GM21515 (cell line): ENCODE measurements at regions not wholly inside any gene's neighbourhood (a gene's known extent, or its start where the extent isn't known, plus 50 kb on each side); places are given as distances from the start of the nearest gene placed in this dataset.

Experiments used
- ATAC-seq: cut with Tn5 transposase; IDR thresholded peaks from one replicate; pipeline ENCODE4 v1.9.1; 2021; ENCODE audit not compliant: unreplicated experiment

- ATAC-seq, result no peak
Measured at GRCh38 chr11:15534266-15534665, 419.5 kb downstream of the INSC start.

- no peak for ATAC-seq
Measured at GRCh38 chr11:15535414-15535813, 420.7 kb downstream of the INSC start.

- ATAC-seq, result no peak
Measured at GRCh38 chr11:15536438-15536837, 421.7 kb downstream of the INSC start.

GRCh38 chr11:15539645-15540044 is 424.9 kb downstream of the INSC start:
- no peak for ATAC-seq

- no peak for ATAC-seq
Measured at GRCh38 chr11:15541079-15541478, 426.4 kb downstream of the INSC start.

- no peak for ATAC-seq
Measured at GRCh38 chr11:15544353-15544752, 429.6 kb downstream of the INSC start.

GRCh38 chr11:15547685-15548084 is 433.0 kb downstream of the INSC start:
- ATAC-seq, result no peak

GRCh38 chr11:15551901-15552851 is 437.5 kb downstream of the INSC start:
- ATAC-seq, result no peak

- ATAC-seq, result no peak
Measured at GRCh38 chr11:15555161-15555560, 440.4 kb downstream of the INSC start.

GRCh38 chr11:15557457-15558230 is 442.9 kb downstream of the INSC start:
- no peak for ATAC-seq

- no peak for ATAC-seq
Measured at GRCh38 chr11:15558513-15559181, 443.9 kb downstream of the INSC start.

GRCh38 chr11:15560689-15561467 is 446.2 kb downstream of the INSC start:
- ATAC-seq, result no peak

- ATAC-seq, result no peak
Measured at GRCh38 chr11:15562230-15562629, 447.5 kb downstream of the INSC start.

- no peak for ATAC-seq
Measured at GRCh38 chr11:15563054-15563453, 448.3 kb downstream of the INSC start.

- no peak for ATAC-seq
Measured at GRCh38 chr11:15565880-15566279, 451.2 kb downstream of the INSC start.

- ATAC-seq, result no peak
Measured at GRCh38 chr11:15568440-15568839, 453.7 kb downstream of the INSC start.

- no peak for ATAC-seq
Measured at GRCh38 chr11:15569305-15570025, 454.7 kb downstream of the INSC start.

GRCh38 chr11:15575409-15575808 is 460.7 kb downstream of the INSC start:
- no peak for ATAC-seq

GRCh38 chr11:15576769-15577168 is 462.0 kb downstream of the INSC start:
- ATAC-seq, result no peak

GRCh38 chr11:15577519-15577918 is 462.8 kb downstream of the INSC start:
- no peak for ATAC-seq
